Fibroblast of lung (primary cell): ENCODE measurements at regions not wholly inside any gene's neighbourhood (a gene's known extent, or its start where the extent isn't known, plus 50 kb on each side); places are given as distances from the start of the nearest gene placed in this dataset.

ENCODE experiments used
- DNase-seq, 2 donors: peaks; one replicate each; pipeline versions ENCODE4 v3.0.0 to v3.0.0-alpha.2; 2010; ENCODE audit warnings: low read depth in 2 of 2
- H2AFZ ChIP-seq: 2 replicates; pipeline ENCODE4 v1.5.1; 2012; ENCODE audit warnings: low read length, control low read depth, inconsistent platforms
- H3K27ac ChIP-seq: 2 replicates; pipeline ENCODE4 v1.5.1; 2011; ENCODE audit warnings: low read length, control low read depth; ENCODE audit not compliant: insufficient read depth
- H3K27me3 ChIP-seq: 2 replicates; pipeline ENCODE4 v1.5.1; 2011; ENCODE audit warnings: mild to moderate bottlenecking, low read length; ENCODE audit not compliant: control insufficient read depth, insufficient read depth
- H3K36me3 ChIP-seq: 2 replicates; pipeline ENCODE4 v1.5.1; 2011; ENCODE audit warnings: low read length; ENCODE audit not compliant: control insufficient read depth, insufficient read depth
- H3K4me1 ChIP-seq: 2 replicates; pipeline ENCODE4 v1.5.1; 2011; ENCODE audit warnings: low read length; ENCODE audit not compliant: control insufficient read depth, insufficient read depth; ENCODE audit errors: extremely low read depth
- H3K4me2 ChIP-seq: 2 replicates; pipeline ENCODE4 v1.5.1; 2011; ENCODE audit warnings: low read length, control low read depth; ENCODE audit not compliant: insufficient read depth; ENCODE audit errors: extremely low read depth
- H3K4me3 ChIP-seq, 4 experiments: fragments of 200-600 bp in 1 of 4; sonication (generic) in 1 of 4; replicated peaks in 1 of 4; 2 replicates each; pipeline ENCODE4 v1.5.1; 2011 to 2016; ENCODE audit warnings: low read length in 4 of 4, low read depth in 3 of 4, mild to moderate bottlenecking in 3 of 4, control low read depth in 2 of 4, inconsistent platforms in 1 of 4, mixed read lengths in 1 of 4; ENCODE audit not compliant: insufficient read depth in 1 of 4; ENCODE audit errors: control extremely low read depth in 1 of 4
- H3K79me2 ChIP-seq: 2 replicates; pipeline ENCODE4 v1.5.1; 2012; ENCODE audit warnings: mild to moderate bottlenecking, low read length, inconsistent platforms; ENCODE audit not compliant: control insufficient read depth, insufficient read depth
- H3K9ac ChIP-seq: 2 replicates; pipeline ENCODE4 v1.5.1; 2011; ENCODE audit warnings: mild to moderate bottlenecking, low read length, control low read depth; ENCODE audit not compliant: insufficient read depth
- H3K9me3 ChIP-seq: 2 replicates; pipeline ENCODE4 v1.5.1; 2012; ENCODE audit warnings: low read depth, low read length; ENCODE audit not compliant: control insufficient read depth, insufficient read depth
- H4K20me1 ChIP-seq: 2 replicates; pipeline ENCODE4 v1.5.1; 2011; ENCODE audit warnings: low read length; ENCODE audit not compliant: control insufficient read depth, insufficient read depth; ENCODE audit errors: extremely low read depth
- CTCF ChIP-seq, 2 donors: IDR thresholded peaks in 1 of 2; conservative IDR thresholded peaks in 1 of 2; 1 replicate in 1 of 2; 2 replicates in 1 of 2; pipeline ENCODE4 v1.5.1; 2011 to 2012; ENCODE audit warnings: low read length in 2 of 2, control low read depth in 1 of 2, inconsistent platforms in 1 of 2, low read depth in 1 of 2, mild to moderate bottlenecking in 1 of 2
- EZH2 ChIP-seq: IDR thresholded peaks from 2 replicates; pipeline ENCODE4 v1.5.1; 2012; ENCODE audit warnings: low read length, control low read depth, mild to moderate bottlenecking; ENCODE audit errors: missing control alignments

GRCh38 chr12:87231818-87232217 lies 797.4 kb downstream of the C12orf50 start:
- Histone ChIP-seq H3K4me2 (no peak overlapping the region), H3K9me3 (no peaks in the 10 kb centered on the region), H3K27ac (no peak overlapping the region), H2AFZ (no peak overlapping the region), H3K36me3 (no peaks in the 10 kb centered on the region), H4K20me1 (no peaks in the 10 kb centered on the region), H3K4me3 (no peak overlapping the region), H3K27me3 (no peaks in the 10 kb centered on the region), H3K79me2 (no peaks in the 10 kb centered on the region), H3K4me1 (no peaks in the 10 kb centered on the region), H3K9ac (no peak overlapping the region)
- no peak for TF ChIP-seq CTCF (conservative IDR thresholded peaks at IDR 0.05 in 1 of 2, IDR thresholded peaks at IDR 0.05 in 1 of 2; ENCODE audit: low read depth in 1 of 2, low read length in 2 of 2)
- TF ChIP-seq EZH2, result no peak
- peak; percentile 13 to 19 for DNase-seq

GRCh38 chr12:87230441-87230840 lies 798.8 kb downstream of the C12orf50 start:
- no peak overlapping the region for H3K4me2 ChIP-seq
- no peaks in the 10 kb centered on the region for H4K20me1 ChIP-seq
- no peaks in the 10 kb centered on the region for H3K36me3 ChIP-seq
- no peak overlapping the region for H3K9ac ChIP-seq
- no peaks in the 10 kb centered on the region for H3K9me3 ChIP-seq
- no peak overlapping the region for H3K27ac ChIP-seq
- H3K4me1 ChIP-seq, result no peaks in the 10 kb centered on the region
- H3K4me3 ChIP-seq, result no peak overlapping the region
- DNase-seq, result no peak
- H3K79me2 ChIP-seq, result no peaks in the 10 kb centered on the region
- no peaks in the 10 kb centered on the region for H3K27me3 ChIP-seq
- H2AFZ ChIP-seq, result no peak overlapping the region
- TF ChIP-seq CTCF (conservative IDR thresholded peaks at IDR 0.05 in 1 of 2, IDR thresholded peaks at IDR 0.05 in 1 of 2; ENCODE audit: low read depth in 1 of 2, low read length in 2 of 2) (no peak), EZH2 (no peak)

DNA sequence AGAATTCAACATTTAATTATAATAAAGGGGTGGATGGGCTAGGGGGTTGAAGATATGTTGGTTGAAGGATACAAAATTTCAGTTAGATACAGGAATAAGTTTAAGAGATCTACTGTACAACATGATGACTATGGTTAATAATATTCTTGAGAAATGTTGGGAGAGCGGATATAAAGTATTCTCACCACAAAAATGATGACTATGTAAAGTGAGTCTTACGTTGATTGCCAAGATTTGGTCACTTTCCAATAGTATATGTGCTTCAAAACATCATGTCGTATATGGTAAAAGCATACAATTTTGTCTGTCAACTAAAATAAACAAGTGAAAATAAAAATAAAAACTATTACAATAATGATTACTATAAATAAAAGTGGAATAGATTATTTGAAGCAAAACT lies 802.0 kb downstream of the C12orf50 start:
- Histone ChIP-seq H3K27me3 (no peaks in the 10 kb centered on the region), H2AFZ (no peak overlapping the region), H3K4me3 (no peak overlapping the region), H3K9me3 (no peaks in the 10 kb centered on the region), H3K4me2 (no peak overlapping the region), H3K4me1 (no peaks in the 10 kb centered on the region), H3K27ac (no peak overlapping the region), H3K9ac (no peak overlapping the region), H3K79me2 (no peaks in the 10 kb centered on the region), H3K36me3 (no peaks in the 10 kb centered on the region), H4K20me1 (no peaks in the 10 kb centered on the region)
- no peak for TF ChIP-seq EZH2
- DNase-seq, result peak; percentile 28 to 65
